HG03571 (cell line): ENCODE measurements at regions not wholly inside any gene's neighbourhood (a gene's known extent, or its start where the extent isn't known, plus 50 kb on each side); places are given as distances from the start of the nearest gene placed in this dataset.
"Not testable (repeated sequence)": the region's sequence is repeated elsewhere in the genome, so short reads cannot be mapped to it uniquely, and the experiment has no call there.

Source experiments
- ATAC-seq: cut with Tn5 transposase; IDR thresholded peaks from one replicate; pipeline ENCODE4 v1.9.1; 2021; ENCODE audit not compliant: unreplicated experiment

DNA sequence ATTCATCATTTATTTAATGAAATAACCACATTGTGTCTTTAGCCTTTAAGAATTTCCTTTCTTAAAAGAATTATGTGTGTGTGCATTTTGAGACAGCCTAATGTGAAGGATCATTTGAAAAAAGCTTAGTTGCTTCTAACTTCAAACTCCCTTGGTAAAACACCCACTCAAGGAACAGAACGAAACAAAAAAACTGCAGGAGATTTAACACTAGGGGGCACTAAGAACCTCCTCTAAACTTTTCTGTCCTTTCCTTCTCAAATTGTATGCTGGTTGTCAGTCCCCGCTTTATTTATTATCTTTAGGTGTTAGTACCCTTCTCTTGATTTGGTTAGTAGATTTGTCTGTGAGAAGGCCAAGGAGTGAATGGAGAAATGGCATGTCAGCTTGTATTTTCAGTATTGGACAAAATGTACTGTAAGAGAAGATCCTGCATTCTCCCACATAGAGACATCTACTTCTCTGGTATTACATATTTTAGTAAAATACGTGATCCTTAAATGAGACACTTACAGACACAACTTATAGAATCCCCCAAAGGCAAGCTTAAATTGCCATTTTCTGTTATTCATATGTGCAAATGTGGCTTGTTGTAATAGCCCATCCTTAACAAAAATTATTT, 229.7 kb downstream of the MRPS30 start:
- ATAC-seq = peak; percentile 68

- ATAC-seq = no peak
Measured at GRCh38 chr5:45042283-45042682, 233.5 kb downstream of the MRPS30 start.

GRCh38 chr5:45057564-45057963, 248.8 kb downstream of the MRPS30 start:
- ATAC-seq = no peak

DNA sequence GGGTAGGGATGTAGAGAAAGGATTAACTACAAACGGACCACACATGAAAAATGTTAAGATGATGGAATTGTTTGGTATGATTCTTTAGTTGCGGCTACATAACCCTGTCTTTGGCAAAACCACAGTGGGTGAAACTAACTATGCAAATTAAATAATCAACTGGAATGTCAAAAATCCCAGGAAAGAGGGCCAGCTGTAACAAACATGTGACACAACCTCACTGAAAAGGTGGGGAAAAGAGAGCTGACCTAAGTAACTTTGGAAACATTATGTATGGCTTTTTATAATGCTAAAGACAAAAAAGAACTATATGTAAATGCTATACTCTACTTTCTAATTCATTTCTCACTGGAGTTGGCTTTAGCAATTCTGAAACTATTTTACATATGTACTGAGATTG, 252.0 kb downstream of the MRPS30 start:
- ATAC-seq = no peak

DNA sequence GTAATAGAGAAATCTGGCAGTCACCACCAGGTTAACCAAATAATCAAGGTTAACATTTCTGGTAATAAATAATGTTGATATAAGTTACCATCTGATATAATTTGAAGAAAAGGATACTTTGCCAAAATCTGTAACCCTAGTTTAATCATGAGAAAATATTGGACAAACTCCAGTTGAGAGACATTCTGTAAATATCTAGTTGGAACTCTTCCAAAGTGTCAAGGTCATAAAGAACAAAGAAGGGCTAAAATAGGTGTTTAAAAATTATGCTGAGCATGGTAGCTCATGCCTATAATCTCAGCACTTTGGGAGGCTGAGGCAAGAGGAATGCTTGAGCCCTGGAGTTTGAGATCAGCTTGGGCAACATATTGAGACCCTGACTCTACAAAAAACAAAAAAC, 253.3 kb downstream of the MRPS30 start:
- ATAC-seq = no peak

- ATAC-seq = no peak
Measured at GRCh38 chr5:45081082-45081481, 272.3 kb downstream of the MRPS30 start.

DNA sequence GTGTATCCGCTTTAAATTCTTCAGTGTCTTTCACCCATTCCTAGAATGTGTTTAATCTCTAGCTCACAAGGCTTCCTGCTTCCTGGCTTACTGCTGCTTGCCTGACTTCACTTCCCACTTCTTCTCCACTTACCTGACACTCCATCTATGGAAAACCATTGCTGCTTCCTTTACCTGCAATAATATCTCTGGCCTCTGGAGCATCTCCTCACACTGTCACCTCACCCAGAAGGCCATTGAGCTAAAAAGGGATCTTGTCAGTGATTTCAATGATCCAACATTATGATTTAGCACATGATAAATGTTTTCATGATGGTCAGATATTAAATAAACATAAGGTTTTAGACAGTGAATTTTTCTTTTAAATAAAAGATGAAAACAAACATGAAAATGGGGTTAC, 281.1 kb downstream of the MRPS30 start:
- ATAC-seq = no peak

GRCh38 chr5:45093377-45093776, 284.6 kb downstream of the MRPS30 start:
- no peak for ATAC-seq

- no peak for ATAC-seq
Measured at GRCh38 chr5:45094876-45095440, 286.2 kb downstream of the MRPS30 start.

DNA sequence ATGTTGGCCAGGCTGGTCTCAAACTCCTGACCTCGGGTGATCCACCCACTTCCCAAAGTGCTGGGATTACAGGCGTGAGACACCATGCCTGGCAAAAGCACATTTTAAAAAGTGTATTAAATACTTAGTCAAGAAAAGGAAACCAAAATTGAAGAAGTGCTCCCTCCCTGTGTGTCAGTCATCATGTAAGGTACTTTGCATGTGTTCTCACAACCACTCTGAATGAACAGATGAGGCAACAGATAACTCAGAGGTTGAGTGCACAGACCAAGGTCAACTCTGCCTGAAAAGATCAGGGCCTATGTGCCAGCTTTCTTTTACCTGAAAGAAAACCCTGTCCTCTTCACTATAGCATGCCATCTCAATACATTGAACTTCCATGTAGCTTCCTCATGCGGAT, 289.7 kb downstream of the MRPS30 start:
- ATAC-seq = no peak

- no peak for ATAC-seq
Measured at GRCh38 chr5:45101146-45101545, 292.4 kb downstream of the MRPS30 start.

DNA sequence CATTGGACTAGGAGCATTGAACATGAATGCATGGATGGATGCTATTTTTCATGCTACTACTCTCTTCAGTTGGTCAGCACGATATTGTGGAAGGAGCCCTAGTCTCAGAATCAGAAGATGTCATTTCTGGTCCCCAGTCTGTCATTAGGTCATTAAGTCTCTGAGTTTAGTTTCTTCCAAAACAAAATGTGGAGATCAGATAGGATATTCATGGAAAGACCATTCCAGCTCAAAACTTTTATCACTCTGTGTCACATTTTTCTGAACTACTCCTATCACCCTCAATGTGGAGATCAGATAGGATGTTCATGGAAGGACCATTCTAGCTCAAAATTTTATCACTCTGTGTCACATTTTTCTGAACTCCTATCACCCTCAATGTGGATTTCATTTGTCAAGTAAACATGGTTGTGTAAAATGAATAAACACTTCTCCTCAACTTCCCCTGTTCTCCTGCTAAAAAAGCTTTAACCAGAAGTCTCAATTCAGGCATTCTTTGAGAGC, 296.8 kb downstream of the MRPS30 start:
- no peak for ATAC-seq

DNA sequence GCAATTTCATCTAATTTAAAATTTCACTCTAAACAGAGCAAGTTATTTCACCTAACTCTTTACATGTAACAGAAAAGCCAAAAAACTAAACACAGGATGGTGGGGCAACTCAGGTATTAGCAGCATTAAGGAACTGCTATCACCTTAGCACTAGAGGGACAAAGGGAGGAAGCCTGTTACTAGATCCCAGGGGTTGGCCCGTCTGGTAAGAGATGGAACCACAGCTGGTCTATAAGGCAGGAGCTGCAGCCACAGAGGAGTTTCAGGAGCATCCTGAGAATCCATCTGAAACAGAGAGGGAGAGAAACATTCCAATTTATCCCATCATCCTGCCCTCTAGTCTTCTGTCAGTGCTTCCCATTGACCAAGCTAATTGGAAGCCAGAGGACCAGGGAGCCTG, 300.3 kb downstream of the MRPS30 start:
- ATAC-seq = no peak

- no peak for ATAC-seq
Measured at GRCh38 chr5:45109636-45110035, 300.9 kb downstream of the MRPS30 start.

- ATAC-seq = no peak
Measured at GRCh38 chr5:45110399-45110798, 301.7 kb downstream of the MRPS30 start.

- ATAC-seq = no peak
Measured at GRCh38 chr5:45113726-45114125, 305.0 kb downstream of the MRPS30 start.

DNA sequence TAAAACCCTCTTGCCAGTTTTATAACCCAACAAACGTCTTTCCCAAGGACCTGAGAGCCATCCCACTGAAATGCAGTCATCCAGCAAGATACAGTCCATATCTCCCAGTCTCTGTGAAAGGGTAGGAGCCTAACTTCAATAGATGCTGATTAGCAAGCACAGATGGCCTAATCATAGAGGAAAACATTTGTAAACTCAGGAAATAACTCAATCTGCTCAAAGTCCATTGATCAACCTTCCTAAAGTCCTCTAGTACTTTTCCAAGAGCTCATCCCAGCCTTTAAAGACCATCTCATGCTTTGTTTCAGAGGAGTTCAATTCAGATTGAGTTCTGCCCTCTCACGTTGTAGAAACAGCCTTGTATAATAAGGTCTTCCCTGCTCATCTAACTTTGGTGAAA, 324.2 kb downstream of the MRPS30 start:
- ATAC-seq = no peak

DNA sequence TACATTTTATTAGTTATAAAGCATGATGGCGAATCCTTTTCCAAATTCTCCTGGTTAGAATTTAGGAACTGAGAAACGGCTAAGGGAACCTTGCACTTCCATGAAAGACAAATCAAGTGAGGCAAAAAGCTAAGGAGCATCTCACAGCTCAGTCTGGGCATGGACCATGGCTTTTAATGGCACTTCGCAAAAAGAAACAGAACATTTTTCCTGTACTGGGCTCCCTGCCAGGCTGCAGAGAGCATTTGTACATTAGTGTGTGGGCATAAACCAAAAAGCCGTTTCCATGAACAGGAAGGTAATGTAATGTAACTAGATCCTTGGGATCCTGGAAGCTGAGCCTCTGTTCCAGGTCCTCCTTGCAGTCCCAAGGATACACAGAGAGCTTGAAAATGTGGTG, 354.2 kb downstream of the MRPS30 start:
- ATAC-seq = no peak

GRCh38 chr5:45171563-45171962, 362.8 kb downstream of the MRPS30 start:
- no peak for ATAC-seq

GRCh38 chr5:45172634-45173033, 363.9 kb downstream of the MRPS30 start:
- ATAC-seq = not testable (repeated sequence)

GRCh38 chr5:45179686-45180085, 370.9 kb downstream of the MRPS30 start:
- no peak for ATAC-seq

- no peak for ATAC-seq
Measured at GRCh38 chr5:45189042-45189441, 380.3 kb downstream of the MRPS30 start.

DNA sequence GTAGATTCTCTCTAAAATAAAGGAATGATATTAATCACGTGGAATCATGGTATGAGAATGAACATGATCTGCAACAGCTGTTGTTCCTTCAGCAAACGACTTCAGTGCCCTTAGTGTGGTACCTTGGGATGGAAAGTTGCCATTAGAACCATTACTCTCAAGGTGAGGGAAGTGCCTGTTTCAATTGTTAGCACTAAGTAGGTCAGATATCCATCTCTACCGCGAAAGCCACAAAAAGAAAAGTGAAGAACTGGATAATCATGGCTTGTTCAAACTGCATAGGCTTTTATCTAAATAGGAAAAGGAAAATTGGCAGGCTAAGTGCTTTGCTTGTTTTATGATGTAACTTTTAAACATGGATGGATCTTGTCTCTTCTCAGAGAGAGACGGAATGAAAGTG, 380.7 kb downstream of the MRPS30 start:
- ATAC-seq = no peak
